IPS-18a (cell line): ENCODE measurements at regions not wholly inside any gene's neighbourhood (a gene's known extent, or its start where the extent isn't known, plus 50 kb on each side); places are given as distances from the start of the nearest gene placed in this dataset.
"Not testable (repeated sequence)": the region's sequence is repeated elsewhere in the genome, so short reads cannot be mapped to it uniquely, and the experiment has no call there.

Experiments used
- H3K27ac ChIP-seq: one replicate; pipeline ENCODE4 v1.5.1; 2013; ENCODE audit warnings: low read length
- H3K27me3 ChIP-seq: one replicate; pipeline ENCODE4 v1.6.1; 2013; ENCODE audit warnings: mild to moderate bottlenecking, low read length; ENCODE audit not compliant: control insufficient read depth, insufficient read depth
- H3K36me3 ChIP-seq: one replicate; pipeline ENCODE4 v1.6.1; 2013; ENCODE audit warnings: low read depth, low read length; ENCODE audit not compliant: control insufficient read depth
- H3K4me1 ChIP-seq: one replicate; pipeline ENCODE4 v1.6.1; 2013; ENCODE audit warnings: low read depth, low read length; ENCODE audit not compliant: control insufficient read depth
- H3K4me3 ChIP-seq: one replicate; pipeline ENCODE4 v1.5.1; 2013; ENCODE audit warnings: low read length
- H3K9ac ChIP-seq: one replicate; pipeline ENCODE4 v1.6.1; 2013; ENCODE audit warnings: mild to moderate bottlenecking, low read length, moderate library complexity
- H3K9me3 ChIP-seq: one replicate; pipeline ENCODE4 v1.6.1; 2013; ENCODE audit warnings: low read depth, low read length; ENCODE audit not compliant: control insufficient read depth

- Histone ChIP-seq H3K27ac (no peak overlapping the region), H3K27me3 (no peaks in the 10 kb centered on the region), H3K36me3 (no peaks in the 10 kb centered on the region), H3K4me1 (no peaks in the 10 kb centered on the region), H3K9me3 (no peaks in the 10 kb centered on the region), H3K9ac (no peak overlapping the region), H3K4me3 (no peak overlapping the region)
Observed at GRCh38 chr10:85448716-85449115, 917.9 kb downstream of the GRID1 start.

DNA sequence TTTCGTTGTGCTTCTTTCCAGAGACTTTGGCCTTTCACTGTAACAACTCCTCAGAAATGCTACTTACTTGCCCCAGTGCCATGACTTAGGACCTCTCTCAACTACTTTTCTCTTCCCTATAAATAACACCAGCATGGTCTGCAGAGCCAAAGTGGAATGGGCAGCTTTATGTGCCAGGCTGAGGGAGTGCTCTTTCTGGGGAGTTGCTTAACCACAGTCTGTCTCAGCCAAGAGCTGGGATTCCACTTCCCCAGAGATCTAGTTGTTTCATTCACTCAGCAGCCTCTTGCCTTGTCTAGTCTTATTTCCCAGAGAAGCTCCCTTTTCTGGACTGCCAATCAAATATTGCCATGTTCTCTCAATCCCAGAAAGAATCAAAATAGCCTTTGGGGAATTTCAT is 912.2 kb downstream of the GRID1 start:
- no peak overlapping the region for H3K9ac ChIP-seq
- no peak overlapping the region for H3K4me3 ChIP-seq
- H3K27me3 ChIP-seq, result no peaks in the 10 kb centered on the region
- H3K36me3 ChIP-seq, result no peaks in the 10 kb centered on the region
- H3K27ac ChIP-seq, result no peak overlapping the region
- H3K4me1 ChIP-seq, result no peaks in the 10 kb centered on the region
- H3K9me3 ChIP-seq, result no peaks in the 10 kb centered on the region

GRCh38 chr10:85457191-85457590 is 909.4 kb downstream of the GRID1 start:
- H3K27me3 ChIP-seq, result no peaks in the 10 kb centered on the region
- no peaks in the 10 kb centered on the region for H3K36me3 ChIP-seq
- no peak overlapping the region for H3K27ac ChIP-seq

DNA sequence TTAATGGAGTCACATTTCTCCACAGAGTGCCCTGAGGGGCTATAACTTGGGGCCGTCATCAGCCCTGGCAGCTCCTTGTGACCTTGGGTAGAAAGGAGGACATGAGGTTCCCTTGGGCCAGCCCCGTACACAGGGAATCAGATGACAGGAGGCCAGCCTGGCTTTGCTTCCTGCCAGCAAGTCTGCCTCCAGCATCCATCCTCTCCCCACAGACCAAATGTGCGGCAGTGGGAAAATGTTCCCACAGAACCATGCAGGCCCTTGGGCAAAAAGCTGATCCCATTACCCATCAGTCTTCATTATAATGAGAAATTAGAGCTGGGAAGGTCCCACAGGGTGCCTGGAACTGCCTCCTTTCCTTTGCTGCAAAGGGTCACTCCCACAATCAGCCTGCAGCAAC is 908.3 kb downstream of the GRID1 start:
- Histone ChIP-seq H3K9me3 (no peaks in the 10 kb centered on the region), H3K27ac (no peak overlapping the region), H3K27me3 (no peaks in the 10 kb centered on the region), H3K36me3 (no peaks in the 10 kb centered on the region), H3K9ac (no peak overlapping the region), H3K4me1 (no peaks in the 10 kb centered on the region), H3K4me3 (no peak overlapping the region)

More at GRCh38 chr10:85457191-85457590, 909.4 kb downstream of the GRID1 start:
- no peak overlapping the region for H3K4me3 ChIP-seq
- no peaks in the 10 kb centered on the region for H3K9me3 ChIP-seq
- H3K4me1 ChIP-seq, result no peaks in the 10 kb centered on the region
- H3K9ac ChIP-seq, result no peak overlapping the region

- Histone ChIP-seq H3K36me3 (no peaks in the 10 kb centered on the region), H3K27me3 (no peaks in the 10 kb centered on the region), H3K27ac (no peak overlapping the region), H3K4me1 (no peaks in the 10 kb centered on the region), H3K9ac (no peak overlapping the region), H3K9me3 (no peaks in the 10 kb centered on the region), H3K4me3 (no peak overlapping the region)
Observed at GRCh38 chr10:85459906-85460305, 906.7 kb downstream of the GRID1 start.

DNA sequence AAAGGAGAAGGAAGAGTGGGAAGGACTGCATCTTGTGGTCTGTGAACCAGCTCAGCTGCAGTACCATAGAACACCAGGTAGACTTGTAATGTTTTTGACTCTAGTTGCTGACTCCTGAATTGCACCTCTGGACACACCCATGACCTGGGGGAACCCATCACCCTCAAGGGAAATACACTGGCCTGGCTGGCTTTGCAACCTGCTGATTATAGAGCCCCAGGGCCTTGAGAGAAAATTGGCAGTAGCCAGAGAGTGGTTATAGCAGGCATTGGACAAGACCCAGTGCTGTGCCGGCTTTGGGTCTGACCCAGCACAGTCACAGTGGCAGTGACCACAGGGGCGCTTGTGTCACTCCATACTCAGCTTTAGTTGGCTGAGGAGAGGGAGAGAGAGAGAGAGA is 902.3 kb downstream of the GRID1 start:
- no peak overlapping the region for H3K9ac ChIP-seq
- H3K9me3 ChIP-seq, result no peaks in the 10 kb centered on the region
- no peaks in the 10 kb centered on the region for H3K27me3 ChIP-seq
- H3K4me1 ChIP-seq, result no peaks in the 10 kb centered on the region
- H3K36me3 ChIP-seq, result no peaks in the 10 kb centered on the region
- no peak overlapping the region for H3K4me3 ChIP-seq
- no peak overlapping the region for H3K27ac ChIP-seq

- no peaks in the 10 kb centered on the region for H3K9me3 ChIP-seq
- no peaks in the 10 kb centered on the region for H3K4me1 ChIP-seq
- no peaks in the 10 kb centered on the region for H3K36me3 ChIP-seq
- no peaks in the 10 kb centered on the region for H3K27me3 ChIP-seq
- no peak overlapping the region for H3K9ac ChIP-seq
- no peak overlapping the region for H3K27ac ChIP-seq
- H3K4me3 ChIP-seq, result no peak overlapping the region
Observed at GRCh38 chr10:85477979-85478378, 888.6 kb downstream of the GRID1 start.

DNA sequence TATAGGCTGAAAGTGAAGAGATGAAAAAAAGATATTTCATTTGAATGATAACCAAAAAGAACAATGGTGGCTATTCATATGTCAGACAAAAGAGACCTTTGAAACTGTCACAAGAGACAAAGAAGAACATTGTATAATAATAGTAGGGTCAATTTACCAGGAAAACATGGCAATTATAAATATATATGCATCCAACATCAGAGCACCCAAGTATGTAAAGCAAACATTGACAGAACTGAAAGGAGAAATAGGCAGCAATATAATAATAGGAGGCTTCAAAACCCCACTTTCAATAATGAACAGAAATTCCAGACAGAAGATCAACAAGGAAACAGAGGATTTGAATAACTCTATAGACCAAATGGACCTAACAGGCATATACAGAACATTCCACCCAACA is 876.2 kb downstream of the GRID1 start:
- no peak overlapping the region for H3K4me3 ChIP-seq
- H3K27ac ChIP-seq, result no peak overlapping the region
- no peaks in the 10 kb centered on the region for H3K9me3 ChIP-seq
- H3K27me3 ChIP-seq, result peaks cover 44% of the 10 kb centered on the region
- no peak overlapping the region for H3K9ac ChIP-seq
- peaks cover 19% of the 10 kb centered on the region for H3K4me1 ChIP-seq
- H3K36me3 ChIP-seq, result no peaks in the 10 kb centered on the region

GRCh38 chr10:85491652-85492051 is 874.9 kb downstream of the GRID1 start:
- no peak overlapping the region for H3K9ac ChIP-seq
- no peaks in the 10 kb centered on the region for H3K9me3 ChIP-seq
- H3K27ac ChIP-seq, result no peak overlapping the region
- H3K36me3 ChIP-seq, result no peaks in the 10 kb centered on the region
- peaks cover 19% of the 10 kb centered on the region for H3K4me1 ChIP-seq
- H3K4me3 ChIP-seq, result no peak overlapping the region
- H3K27me3 ChIP-seq, result peaks cover 47% of the 10 kb centered on the region

GRCh38 chr10:85492684-85493083 is 873.9 kb downstream of the GRID1 start:
- no peaks in the 10 kb centered on the region for H3K9me3 ChIP-seq
- no peaks in the 10 kb centered on the region for H3K36me3 ChIP-seq
- H3K27ac ChIP-seq, result no peak overlapping the region
- H3K4me1 ChIP-seq, result peaks cover 19% of the 10 kb centered on the region
- no peak overlapping the region for H3K4me3 ChIP-seq
- H3K9ac ChIP-seq, result no peak overlapping the region
- H3K27me3 ChIP-seq, result peaks cover 47% of the 10 kb centered on the region

DNA sequence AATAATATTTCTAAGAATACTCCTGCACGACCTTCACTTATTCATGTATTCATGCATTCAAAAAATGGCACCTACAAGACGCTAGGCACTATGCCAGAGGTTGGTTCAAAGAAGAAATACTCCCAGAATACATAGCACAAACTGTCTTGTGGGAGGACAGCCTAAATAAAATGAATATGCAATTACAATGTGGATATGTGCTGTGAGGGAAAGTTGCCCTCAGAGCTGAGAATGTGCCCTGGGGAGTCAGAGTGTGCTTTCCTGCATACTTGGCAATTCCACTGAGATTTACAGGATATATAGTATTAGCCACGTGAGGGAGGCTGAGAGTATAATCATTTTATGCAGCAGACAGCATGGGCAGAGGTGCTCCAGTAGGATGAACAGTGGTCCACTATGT is 872.9 kb downstream of the GRID1 start:
- H3K4me1 ChIP-seq, result peaks cover 19% of the 10 kb centered on the region
- H3K9me3 ChIP-seq, result no peaks in the 10 kb centered on the region
- no peak overlapping the region for H3K4me3 ChIP-seq
- peaks cover 47% of the 10 kb centered on the region for H3K27me3 ChIP-seq
- no peak overlapping the region for H3K9ac ChIP-seq
- no peaks in the 10 kb centered on the region for H3K36me3 ChIP-seq
- H3K27ac ChIP-seq, result no peak overlapping the region

DNA sequence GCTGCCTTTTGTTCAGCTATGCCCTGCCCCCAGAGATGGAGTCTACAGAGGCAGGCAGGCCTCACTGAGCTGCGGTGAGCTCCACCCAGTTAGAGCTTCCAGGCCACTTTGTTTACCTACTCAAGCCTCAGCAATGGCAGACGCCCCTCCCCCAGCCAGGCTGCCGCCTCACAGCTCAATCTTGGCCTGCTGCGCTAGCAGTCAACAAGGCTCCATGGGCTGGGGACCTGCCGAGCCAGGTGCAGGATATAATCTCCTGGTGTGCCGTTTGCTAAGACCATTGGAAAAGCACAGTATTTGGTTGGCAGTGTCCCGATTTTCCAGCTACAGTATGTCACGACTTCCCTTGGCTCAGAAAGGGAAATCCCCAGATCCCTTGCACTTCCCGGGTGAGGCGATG is 862.0 kb downstream of the GRID1 start:
- not testable (repeated sequence) for H3K4me3 ChIP-seq, H3K9ac ChIP-seq, H3K36me3 ChIP-seq, H3K27me3 ChIP-seq, H3K4me1 ChIP-seq, H3K27ac ChIP-seq
- peaks cover 12% of the 10 kb centered on the region for H3K9me3 ChIP-seq
